ENCODE measurements at regions not wholly inside any gene's neighbourhood (a gene's known extent, or its start where the extent isn't known, plus 50 kb on each side); places are given as distances from the start of the nearest gene placed in this dataset.

GRCh38 chr4:64495946-64496345 is 86.7 kb upstream of the TECRL start:
- TF ChIP-seq, protein P1, sequence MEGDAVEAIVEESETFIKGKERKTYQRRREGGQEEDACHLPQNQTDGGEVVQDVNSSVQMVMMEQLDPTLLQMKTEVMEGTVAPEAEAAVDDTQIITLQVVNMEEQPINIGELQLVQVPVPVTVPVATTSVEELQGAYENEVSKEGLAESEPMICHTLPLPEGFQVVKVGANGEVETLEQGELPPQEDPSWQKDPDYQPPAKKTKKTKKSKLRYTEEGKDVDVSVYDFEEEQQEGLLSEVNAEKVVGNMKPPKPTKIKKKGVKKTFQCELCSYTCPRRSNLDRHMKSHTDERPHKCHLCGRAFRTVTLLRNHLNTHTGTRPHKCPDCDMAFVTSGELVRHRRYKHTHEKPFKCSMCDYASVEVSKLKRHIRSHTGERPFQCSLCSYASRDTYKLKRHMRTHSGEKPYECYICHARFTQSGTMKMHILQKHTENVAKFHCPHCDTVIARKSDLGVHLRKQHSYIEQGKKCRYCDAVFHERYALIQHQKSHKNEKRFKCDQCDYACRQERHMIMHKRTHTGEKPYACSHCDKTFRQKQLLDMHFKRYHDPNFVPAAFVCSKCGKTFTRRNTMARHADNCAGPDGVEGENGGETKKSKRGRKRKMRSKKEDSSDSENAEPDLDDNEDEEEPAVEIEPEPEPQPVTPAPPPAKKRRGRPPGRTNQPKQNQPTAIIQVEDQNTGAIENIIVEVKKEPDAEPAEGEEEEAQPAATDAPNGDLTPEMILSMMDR (IDR thresholded peaks at IDR 0.05): no peak
- no peak for TF ChIP-seq POLR2A (IDR thresholded peaks at IDR 0.05)

Measured in Peyer's patch (tissue), 4 donors.